ENCODE measurements at regions not wholly inside any gene's neighbourhood (a gene's known extent, or its start where the extent isn't known, plus 50 kb on each side); places are given as distances from the start of the nearest gene placed in this dataset.

DNA sequence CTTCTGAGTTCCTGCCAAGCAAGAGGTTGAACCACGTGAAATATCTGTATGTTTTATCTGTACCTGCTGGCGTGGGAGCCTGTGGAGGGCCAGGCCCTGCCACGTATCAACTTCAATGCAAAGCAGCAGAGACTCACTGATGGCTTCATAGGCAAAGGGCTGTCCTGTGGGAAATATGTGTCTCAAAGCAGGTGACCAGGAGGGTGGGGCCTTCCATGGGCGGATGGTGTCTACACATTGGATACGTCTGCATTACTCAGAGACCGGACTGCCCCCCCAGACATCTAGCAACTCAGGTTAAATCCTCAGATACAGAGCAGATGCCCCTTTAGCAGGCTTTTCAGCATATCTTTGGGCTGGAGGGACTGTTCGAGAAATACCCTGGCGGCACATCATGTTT, 210.8 kb upstream of the C1orf174 start:
- H3K27me3 ChIP-seq, result no peaks in the 10 kb centered on the region
- WGBS, 2 donors, result 87% methylated on average over 8 of the region's 8 CpGs
- DNase-seq (ENCODE audit: low spot score in 2 of 2), result no peak

DNA sequence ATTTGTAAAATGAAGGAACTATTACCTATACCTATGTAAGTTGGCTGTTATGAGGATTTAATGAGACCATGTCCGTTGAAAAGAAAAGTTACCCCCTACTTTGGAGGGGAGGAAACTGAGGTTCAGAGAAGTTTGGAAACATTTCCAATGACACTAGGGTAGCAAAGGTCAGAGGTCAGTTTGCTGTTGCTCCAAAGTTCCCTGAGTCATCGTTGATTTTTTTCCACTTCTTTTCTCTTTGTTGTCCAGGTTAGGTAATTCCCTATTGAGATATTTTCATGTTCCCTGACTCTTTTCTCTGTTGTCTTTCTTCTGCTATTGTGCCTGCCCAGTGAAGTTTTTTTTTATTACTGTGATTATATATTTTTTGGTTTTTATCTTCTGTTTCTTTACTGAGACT, 213.8 kb upstream of the C1orf174 start:
- Histone ChIP-seq H3K4me3 (no peak overlapping the region), H3K27me3 (no peaks in the 10 kb centered on the region), H3K4me1 (peaks cover 0 to 4% (median 0%) of the 10 kb centered on the region in 4 donors), H3K27ac (no peak overlapping the region), H3K9me3 (peaks cover 0 to 23% (median 0%) of the 10 kb centered on the region in 4 donors), H3K36me3 (no peaks in the 10 kb centered on the region)
- WGBS, 2 donors, result 78% methylated on average over 2 of the region's 2 CpGs
- DNase-seq (ENCODE audit: low spot score in 2 of 2), result no peak
- TF ChIP-seq POLR2A (IDR thresholded peaks at IDR 0.05) (no peak), EP300 (IDR thresholded peaks at IDR 0.05) (no peak)
- TF ChIP-seq, protein P1, sequence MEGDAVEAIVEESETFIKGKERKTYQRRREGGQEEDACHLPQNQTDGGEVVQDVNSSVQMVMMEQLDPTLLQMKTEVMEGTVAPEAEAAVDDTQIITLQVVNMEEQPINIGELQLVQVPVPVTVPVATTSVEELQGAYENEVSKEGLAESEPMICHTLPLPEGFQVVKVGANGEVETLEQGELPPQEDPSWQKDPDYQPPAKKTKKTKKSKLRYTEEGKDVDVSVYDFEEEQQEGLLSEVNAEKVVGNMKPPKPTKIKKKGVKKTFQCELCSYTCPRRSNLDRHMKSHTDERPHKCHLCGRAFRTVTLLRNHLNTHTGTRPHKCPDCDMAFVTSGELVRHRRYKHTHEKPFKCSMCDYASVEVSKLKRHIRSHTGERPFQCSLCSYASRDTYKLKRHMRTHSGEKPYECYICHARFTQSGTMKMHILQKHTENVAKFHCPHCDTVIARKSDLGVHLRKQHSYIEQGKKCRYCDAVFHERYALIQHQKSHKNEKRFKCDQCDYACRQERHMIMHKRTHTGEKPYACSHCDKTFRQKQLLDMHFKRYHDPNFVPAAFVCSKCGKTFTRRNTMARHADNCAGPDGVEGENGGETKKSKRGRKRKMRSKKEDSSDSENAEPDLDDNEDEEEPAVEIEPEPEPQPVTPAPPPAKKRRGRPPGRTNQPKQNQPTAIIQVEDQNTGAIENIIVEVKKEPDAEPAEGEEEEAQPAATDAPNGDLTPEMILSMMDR (IDR thresholded peaks at IDR 0.05), result no peak

More for the DNA sequence above, 210.8 kb upstream of the C1orf174 start:
- TF ChIP-seq, protein P1 (IDR thresholded peaks at IDR 0.05), result no peak
- no peak for TF ChIP-seq POLR2A (IDR thresholded peaks at IDR 0.05)
- TF ChIP-seq EP300 (IDR thresholded peaks at IDR 0.05), result no peak
- H3K36me3 ChIP-seq, result no peaks in the 10 kb centered on the region
- H3K4me1 ChIP-seq, result peaks cover 0 to 12% (median 0%) of the 10 kb centered on the region in 4 donors
- peaks cover 0 to 23% (median 0%) of the 10 kb centered on the region in 4 donors for H3K9me3 ChIP-seq
- H3K4me3 ChIP-seq, result no peak overlapping the region
- no peak overlapping the region for H3K27ac ChIP-seq

DNA sequence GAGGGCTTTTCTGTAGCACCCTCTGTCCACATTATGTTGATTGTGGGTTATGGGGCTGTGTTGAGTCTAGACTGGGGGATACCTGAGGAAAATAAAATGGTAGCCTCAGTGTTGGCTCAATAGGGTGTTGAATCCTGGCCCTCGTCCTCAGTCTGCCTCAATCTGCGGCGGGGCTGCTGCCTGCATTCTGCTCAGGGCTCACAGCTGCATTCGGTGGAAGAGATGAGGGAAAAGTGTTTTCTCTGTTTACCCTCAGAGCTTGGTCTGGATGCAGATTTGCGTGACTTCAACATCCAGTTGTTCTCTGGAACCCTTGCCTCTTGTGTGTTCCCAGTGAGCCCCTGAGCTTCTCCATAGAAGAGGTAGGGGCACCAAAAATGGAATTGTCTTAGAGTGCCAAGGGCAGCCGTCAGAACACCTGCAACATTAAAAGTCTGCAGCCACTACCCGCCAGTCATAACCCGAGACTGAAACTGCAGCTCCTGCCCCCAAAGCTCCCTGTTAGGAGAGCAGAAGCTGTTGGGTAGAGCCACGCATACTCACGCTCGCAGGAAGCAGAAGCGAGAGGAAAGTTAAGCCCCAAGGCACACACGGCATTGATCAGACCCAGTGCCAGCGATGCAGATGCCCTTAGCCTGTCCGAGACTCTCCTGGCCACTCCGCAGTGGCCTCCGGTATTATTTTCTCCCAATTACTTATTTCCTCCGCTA, 215.3 kb upstream of the C1orf174 start:
- TF ChIP-seq EP300 (IDR thresholded peaks at IDR 0.05) (no peak), POLR2A (IDR thresholded peaks at IDR 0.05) (no peak)
- TF ChIP-seq, protein P1 (IDR thresholded peaks at IDR 0.05), result no peak
- Histone ChIP-seq H3K4me1 (no peaks in the 10 kb centered on the region), H3K4me3 (no peak overlapping the region), H3K27ac (no peak overlapping the region), H3K36me3 (no peaks in the 10 kb centered on the region), H3K27me3 (no peaks in the 10 kb centered on the region), H3K9me3 (peaks cover 0 to 23% (median 0%) of the 10 kb centered on the region in 4 donors)
- 81 to 86% methylated on average over 17 to 18 of the region's 18 CpGs for WGBS, 2 donors
- DNase-seq (ENCODE audit: low spot score in 2 of 2), result no peak

DNA sequence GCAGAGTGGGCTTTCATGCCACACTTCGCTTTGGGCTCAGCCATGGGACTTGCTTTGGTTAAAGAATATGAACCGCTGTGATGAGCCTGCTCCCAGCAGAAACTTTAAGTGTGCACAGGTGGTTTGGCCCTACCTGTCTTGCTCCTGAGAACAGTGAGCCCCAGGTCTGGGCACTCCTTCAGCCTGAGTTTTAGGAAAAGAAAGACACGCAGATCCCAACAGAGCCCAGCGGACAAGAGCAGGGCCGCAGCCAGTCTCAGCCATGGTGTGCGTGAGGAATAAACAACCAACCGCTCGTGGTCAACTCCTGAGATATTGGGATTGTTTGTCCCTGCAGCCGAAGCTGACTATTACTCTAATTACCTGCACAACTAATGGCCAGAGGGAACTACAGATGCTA, 217.1 kb upstream of the C1orf174 start:
- no peak for DNase-seq (ENCODE audit: low spot score in 2 of 2)
- Histone ChIP-seq H3K27ac (no peak overlapping the region), H3K4me1 (no peaks in the 10 kb centered on the region), H3K36me3 (no peaks in the 10 kb centered on the region), H3K9me3 (peaks cover 0 to 23% (median 0%) of the 10 kb centered on the region in 4 donors), H3K27me3 (no peaks in the 10 kb centered on the region), H3K4me3 (no peak overlapping the region)
- WGBS, 2 donors, result 85 to 89% methylated on average over 9 of the region's 9 CpGs
- TF ChIP-seq EP300 (IDR thresholded peaks at IDR 0.05), result no peak
- TF ChIP-seq, protein P1 (IDR thresholded peaks at IDR 0.05), result no peak
- TF ChIP-seq POLR2A (IDR thresholded peaks at IDR 0.05), result no peak

DNA sequence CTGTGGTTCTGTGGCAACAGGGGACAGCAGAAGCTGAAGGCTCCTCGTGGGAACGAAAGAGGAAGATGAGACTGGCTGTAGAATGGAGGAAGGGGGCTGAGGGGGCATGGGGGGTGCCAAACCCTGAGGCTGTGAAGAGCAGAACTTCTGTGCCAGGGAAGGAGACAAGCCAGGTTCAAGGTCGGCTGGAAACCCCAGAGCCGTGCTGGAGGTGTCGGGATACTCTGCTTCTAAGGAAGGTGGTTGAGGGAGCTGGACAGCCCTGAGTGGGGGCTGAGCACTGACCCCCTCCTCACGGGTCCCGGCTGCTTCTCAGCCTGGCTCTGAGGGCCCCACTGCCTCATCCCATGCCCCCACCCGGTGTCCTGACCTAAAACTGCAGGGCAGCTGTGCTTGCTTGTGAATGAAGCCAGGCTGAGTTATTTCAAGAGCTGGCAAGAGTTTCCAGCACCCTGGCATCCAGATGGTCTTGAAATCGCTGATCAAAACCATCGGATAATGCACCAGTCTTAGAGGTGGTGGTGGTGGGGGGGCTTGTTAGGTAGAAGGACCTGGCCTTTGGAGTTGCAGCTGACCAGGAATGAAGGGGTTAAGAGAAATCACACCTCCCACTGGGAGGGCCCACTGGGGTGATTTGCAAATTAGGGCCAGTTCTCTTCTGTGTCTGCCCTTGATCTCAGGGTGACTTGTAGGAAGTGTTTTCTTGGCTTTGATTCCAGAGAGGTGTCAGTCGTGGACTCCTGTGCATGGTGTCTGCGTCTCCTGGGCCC, 218.9 kb upstream of the C1orf174 start:
- Histone ChIP-seq H3K27me3 (no peaks in the 10 kb centered on the region), H3K4me3 (no peak overlapping the region), H3K4me1 (no peaks in the 10 kb centered on the region), H3K36me3 (no peaks in the 10 kb centered on the region), H3K27ac (no peak overlapping the region), H3K9me3 (peaks cover 0 to 15% (median 0%) of the 10 kb centered on the region in 4 donors)
- no peak for DNase-seq (ENCODE audit: low spot score in 2 of 2)
- no peak for TF ChIP-seq POLR2A (IDR thresholded peaks at IDR 0.05)
- no peak for TF ChIP-seq EP300 (IDR thresholded peaks at IDR 0.05)
- TF ChIP-seq, protein P1 (IDR thresholded peaks at IDR 0.05), result no peak
- 58 to 61% methylated on average over 11 to 12 of the region's 12 CpGs for WGBS, 2 donors

Measured in tibial nerve (tissue), 4 donors.